ENCODE measurements at regions not wholly inside any gene's neighbourhood (a gene's known extent, or its start where the extent isn't known, plus 50 kb on each side); places are given as distances from the start of the nearest gene placed in this dataset.

GRCh38 chr14:95388699-95389098 is 69.0 kb upstream of the CLMN start:
- Mint-ChIP-seq H3K4me1 (ENCODE audit: insufficient read depth, unreplicated experiment) (no peaks in the 10 kb centered on the region), H3K9me3 (ENCODE audit: unreplicated experiment) (no peaks in the 10 kb centered on the region), H3K4me3 (ENCODE audit: unreplicated experiment) (no peak overlapping the region), H3K27me3 (ENCODE audit: insufficient read depth, unreplicated experiment) (no peaks in the 10 kb centered on the region), H3K36me3 (ENCODE audit: insufficient read depth, unreplicated experiment) (no peaks in the 10 kb centered on the region), H3K27ac (ENCODE audit: low read depth, unreplicated experiment) (no peak overlapping the region)
- no TSS peak for BruUV-seq (replicated peaks)
- intact Hi-C loops (cut with micrococcal nuclease), result no loop called here
- DNase-seq (ENCODE audit: unreplicated experiment), result no peak
- TF ChIP-seq CTCF (IDR thresholded peaks at IDR 0.05; ENCODE audit: unreplicated experiment), result no peak
- ChIA-PET POLR2A (no interaction called here), CTCF (no interaction called here)

DNA sequence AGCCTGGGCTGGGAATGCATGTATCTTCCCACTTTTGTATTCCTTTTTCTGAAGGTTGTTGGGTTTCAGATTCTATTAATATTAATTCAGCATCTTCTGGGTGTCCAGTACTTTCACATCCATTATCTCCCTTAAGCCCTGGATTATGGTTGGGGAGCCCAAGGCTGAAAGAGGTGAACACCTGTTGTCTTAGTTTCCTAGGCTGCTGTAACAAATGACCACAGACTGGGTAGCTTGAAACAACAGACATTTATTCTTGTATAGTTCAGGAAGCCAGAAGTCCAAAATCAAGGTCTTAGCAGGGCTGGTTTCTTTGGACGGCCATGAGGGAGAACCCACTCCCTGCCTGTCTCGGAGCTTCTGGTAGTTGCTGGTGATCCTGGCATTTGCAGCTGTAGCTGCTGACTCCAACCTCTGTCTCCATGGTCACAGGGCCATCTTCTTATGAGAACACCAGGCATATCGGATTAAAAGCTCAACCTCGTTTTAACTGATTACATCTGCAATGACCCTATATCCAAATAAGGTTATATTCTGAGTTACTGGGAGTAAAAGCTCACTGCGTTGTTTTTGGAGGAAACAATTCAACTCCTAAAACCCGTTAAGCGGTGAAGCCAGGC is 68.2 kb upstream of the CLMN start:
- POLR2A ChIA-PET, result no interaction called here
- BruUV-seq (replicated peaks), result no TSS peak
- CTCF ChIA-PET, result no interaction called here
- H3K4me3 Mint-ChIP-seq (ENCODE audit: unreplicated experiment), result no peak overlapping the region
- intact Hi-C loops (cut with micrococcal nuclease), result no loop called here
- no peaks in the 10 kb centered on the region for H3K9me3 Mint-ChIP-seq (ENCODE audit: unreplicated experiment)
- no peak for TF ChIP-seq CTCF (IDR thresholded peaks at IDR 0.05; ENCODE audit: unreplicated experiment)
- H3K27me3 Mint-ChIP-seq (ENCODE audit: insufficient read depth, unreplicated experiment), result no peaks in the 10 kb centered on the region
- no peak overlapping the region for H3K27ac Mint-ChIP-seq (ENCODE audit: low read depth, unreplicated experiment)
- no peaks in the 10 kb centered on the region for H3K36me3 Mint-ChIP-seq (ENCODE audit: insufficient read depth, unreplicated experiment)
- DNase-seq (ENCODE audit: unreplicated experiment), result no peak
- H3K4me1 Mint-ChIP-seq (ENCODE audit: insufficient read depth, unreplicated experiment), result no peaks in the 10 kb centered on the region

DNA sequence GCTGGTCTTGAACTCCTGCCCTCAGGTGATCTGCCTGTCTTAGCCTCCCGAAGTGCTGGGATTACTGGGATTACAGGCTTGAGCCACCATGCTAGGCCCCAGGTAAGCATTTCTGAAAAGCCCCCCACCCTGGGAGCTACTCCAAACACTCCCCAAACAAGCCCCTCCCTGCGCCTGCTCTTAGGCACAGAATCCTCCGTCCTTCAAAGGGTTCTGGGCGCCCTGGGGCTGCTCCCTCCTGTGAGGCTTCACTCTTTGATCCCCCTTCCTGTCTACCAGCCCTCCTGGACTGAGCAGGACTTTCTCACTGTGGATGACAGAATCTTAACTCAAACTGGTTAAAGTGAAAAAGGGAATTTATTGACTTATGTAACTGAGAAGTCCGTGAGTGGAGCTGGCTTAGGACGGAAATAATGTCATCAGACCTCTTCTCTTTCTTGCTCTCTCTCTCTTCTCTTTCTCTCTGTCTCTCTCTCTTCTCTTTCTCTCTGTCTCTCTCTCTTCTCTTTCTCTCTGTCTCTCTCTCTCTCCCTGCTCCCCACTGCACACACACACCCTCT is 66.9 kb upstream of the CLMN start:
- H3K36me3 Mint-ChIP-seq (ENCODE audit: insufficient read depth, unreplicated experiment), result no peaks in the 10 kb centered on the region
- intact Hi-C loops (cut with micrococcal nuclease), result no loop called here
- H3K27ac Mint-ChIP-seq (ENCODE audit: low read depth, unreplicated experiment), result no peak overlapping the region
- DNase-seq (ENCODE audit: unreplicated experiment), result no peak
- no peak for TF ChIP-seq CTCF (IDR thresholded peaks at IDR 0.05; ENCODE audit: unreplicated experiment)
- ChIA-PET POLR2A (no interaction called here), CTCF (interaction anchor here (0.7 kb wide), 1 partner anchor 47 kb away, joined by 5 read pairs; no protein-coding TSS in a partner anchor)
- no peaks in the 10 kb centered on the region for H3K9me3 Mint-ChIP-seq (ENCODE audit: unreplicated experiment)
- no peaks in the 10 kb centered on the region for H3K27me3 Mint-ChIP-seq (ENCODE audit: insufficient read depth, unreplicated experiment)
- BruUV-seq (replicated peaks), result no TSS peak
- no peak overlapping the region for H3K4me3 Mint-ChIP-seq (ENCODE audit: unreplicated experiment)
- no peaks in the 10 kb centered on the region for H3K4me1 Mint-ChIP-seq (ENCODE audit: insufficient read depth, unreplicated experiment)

- no peak for TF ChIP-seq CTCF (IDR thresholded peaks at IDR 0.05; ENCODE audit: unreplicated experiment)
- Mint-ChIP-seq H3K9me3 (ENCODE audit: unreplicated experiment) (no peaks in the 10 kb centered on the region), H3K4me1 (ENCODE audit: insufficient read depth, unreplicated experiment) (no peaks in the 10 kb centered on the region), H3K27me3 (ENCODE audit: insufficient read depth, unreplicated experiment) (no peaks in the 10 kb centered on the region), H3K27ac (ENCODE audit: low read depth, unreplicated experiment) (no peak overlapping the region), H3K36me3 (ENCODE audit: insufficient read depth, unreplicated experiment) (no peaks in the 10 kb centered on the region), H3K4me3 (ENCODE audit: unreplicated experiment) (no peak overlapping the region)
- ChIA-PET CTCF (interaction anchor here (0.7 kb wide), 1 partner anchor 48 kb away, joined by 5 read pairs; no protein-coding TSS in a partner anchor), POLR2A (no interaction called here)
- intact Hi-C loops (cut with micrococcal nuclease), result no loop called here
- no TSS peak for BruUV-seq (replicated peaks)
- no peak for DNase-seq (ENCODE audit: unreplicated experiment)
Observed at GRCh38 chr14:95385701-95386100, 66.0 kb upstream of the CLMN start.
